ENCODE measurements at regions not wholly inside any gene's neighbourhood (a gene's known extent, or its start where the extent isn't known, plus 50 kb on each side); places are given as distances from the start of the nearest gene placed in this dataset.

DNA sequence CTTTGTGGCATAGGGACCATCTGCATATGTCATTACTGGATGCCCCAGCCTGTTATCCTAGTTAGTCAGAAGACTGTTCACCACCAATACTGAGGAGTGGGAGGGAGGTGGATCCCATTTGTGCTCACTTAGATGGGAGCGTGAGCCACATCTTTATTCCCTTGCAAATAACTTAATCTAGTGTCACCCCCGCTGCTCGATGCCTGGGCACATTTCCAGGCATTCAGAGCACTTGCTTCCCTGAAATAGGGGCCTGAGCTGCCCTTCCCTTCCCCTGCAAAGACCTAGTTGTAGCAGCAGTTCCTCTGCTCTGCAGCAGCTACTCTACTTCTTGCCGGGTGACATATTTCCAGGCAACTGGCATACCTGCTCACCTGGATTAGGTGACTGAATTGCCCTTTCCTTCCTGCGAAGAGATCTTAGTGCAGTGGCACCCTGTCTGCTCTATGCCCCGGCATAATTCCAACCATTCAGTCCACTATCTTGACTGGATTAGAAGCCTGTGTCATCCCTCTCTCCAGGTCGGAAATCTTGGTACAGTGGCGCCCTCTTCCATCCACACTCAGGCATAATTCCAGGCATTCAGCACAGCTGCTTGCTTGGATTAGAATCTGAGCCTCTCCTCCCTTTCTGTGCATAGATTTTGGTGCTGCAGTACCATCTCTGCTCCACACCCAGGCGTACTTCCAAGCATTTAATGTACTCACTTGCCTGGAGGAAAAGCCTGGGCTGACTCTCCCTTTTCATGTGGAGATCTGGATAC is 1389.1 kb upstream of the TMEFF2 start:
- no peak for DNase-seq (ENCODE audit: low read depth in 2 of 2)

DNA sequence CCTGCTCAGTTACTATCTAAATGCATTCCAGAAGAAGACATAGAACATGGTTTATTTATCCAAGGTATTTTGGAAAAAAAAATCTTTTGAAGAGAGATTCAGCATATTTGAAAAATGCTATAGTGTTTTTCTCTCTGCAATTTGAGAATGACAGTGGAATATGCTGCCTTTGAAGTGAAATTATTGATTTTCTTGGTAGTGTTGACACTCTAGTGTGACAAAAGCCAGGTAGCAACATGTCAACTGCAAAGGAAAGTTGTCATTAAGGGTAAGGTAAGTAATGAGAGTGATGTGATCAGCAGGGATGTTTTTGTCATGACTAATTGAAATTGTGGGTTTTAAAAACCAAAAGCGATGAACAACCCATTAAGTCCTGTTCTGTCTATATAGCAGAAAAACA is 1387.1 kb upstream of the TMEFF2 start:
- no peak for DNase-seq (ENCODE audit: low read depth in 2 of 2)

DNA sequence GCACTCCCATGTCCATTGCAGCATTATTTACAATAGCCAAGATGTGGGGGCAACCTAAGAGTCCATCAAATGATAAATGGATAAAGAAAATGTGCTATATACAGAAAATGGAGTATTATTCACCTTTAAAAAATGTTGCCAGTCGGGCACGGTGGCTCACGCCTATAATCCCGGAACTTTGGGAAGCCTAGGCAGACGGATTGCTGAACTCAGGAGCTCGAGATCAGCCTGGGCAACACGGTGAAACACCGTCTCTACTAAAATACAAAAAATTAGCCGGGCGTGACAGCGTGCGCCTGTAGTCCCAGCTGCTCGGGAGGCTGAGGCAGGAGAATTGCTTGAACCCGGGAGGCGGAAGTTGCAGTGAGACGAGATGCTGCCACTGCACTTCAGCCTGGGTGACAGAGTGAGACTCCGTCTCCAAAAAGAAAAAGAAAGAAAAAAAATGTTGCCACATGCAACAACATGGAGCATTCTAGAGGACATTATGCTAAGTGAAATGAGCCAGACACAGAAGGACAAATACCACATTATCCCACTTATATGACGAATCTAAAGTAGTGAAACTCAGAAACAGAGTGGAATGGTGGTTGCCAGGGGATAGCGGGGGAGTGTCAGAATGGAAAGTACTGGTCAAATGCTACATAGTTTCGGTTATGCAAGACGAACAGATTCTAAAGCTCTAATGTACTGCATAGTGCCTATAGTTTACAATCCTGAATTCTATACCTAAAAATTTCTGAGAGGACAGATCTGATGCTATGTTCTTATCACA is 1385.6 kb upstream of the TMEFF2 start:
- no peak for DNase-seq (ENCODE audit: low read depth in 2 of 2)

DNA sequence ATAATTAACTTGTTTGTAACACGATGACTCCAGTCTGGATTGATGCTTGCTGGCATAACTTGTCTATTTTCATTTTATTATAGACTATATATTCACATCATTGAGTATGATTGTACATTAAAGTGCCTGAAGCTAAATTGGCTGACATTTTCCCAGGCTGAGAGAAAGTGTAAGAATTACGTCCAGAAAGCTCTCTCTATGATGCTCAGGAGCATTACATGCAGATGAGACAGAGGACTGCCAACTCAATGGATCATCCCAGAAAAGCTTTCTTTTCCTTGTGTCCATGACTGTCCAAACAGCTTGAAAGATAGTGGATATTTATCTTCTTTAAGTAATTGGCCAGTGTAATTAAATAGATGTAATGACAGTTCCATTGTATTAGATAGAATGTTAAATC is 1372.2 kb upstream of the TMEFF2 start:
- DNase-seq (ENCODE audit: low read depth in 2 of 2), result no peak

DNA sequence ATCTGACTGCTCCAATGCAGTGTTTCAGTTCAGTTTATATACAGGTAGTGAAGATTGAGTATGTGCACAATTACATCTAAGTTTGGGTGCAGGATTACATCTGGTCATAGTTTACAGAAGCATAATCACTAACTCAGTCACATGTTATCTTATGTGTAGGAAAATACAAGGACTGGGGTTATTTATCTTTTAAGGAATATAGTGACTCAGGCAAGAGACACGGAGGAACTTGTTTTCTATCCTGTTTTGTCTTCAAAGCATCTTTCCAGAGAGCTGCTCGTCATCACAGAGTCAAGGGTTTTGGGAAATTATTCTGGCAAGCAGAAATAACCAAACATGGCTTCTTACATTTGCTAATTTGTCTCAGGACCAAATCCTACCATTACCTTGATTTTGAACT is 1371.5 kb upstream of the TMEFF2 start:
- DNase-seq (ENCODE audit: low read depth in 2 of 2), result no peak

DNA sequence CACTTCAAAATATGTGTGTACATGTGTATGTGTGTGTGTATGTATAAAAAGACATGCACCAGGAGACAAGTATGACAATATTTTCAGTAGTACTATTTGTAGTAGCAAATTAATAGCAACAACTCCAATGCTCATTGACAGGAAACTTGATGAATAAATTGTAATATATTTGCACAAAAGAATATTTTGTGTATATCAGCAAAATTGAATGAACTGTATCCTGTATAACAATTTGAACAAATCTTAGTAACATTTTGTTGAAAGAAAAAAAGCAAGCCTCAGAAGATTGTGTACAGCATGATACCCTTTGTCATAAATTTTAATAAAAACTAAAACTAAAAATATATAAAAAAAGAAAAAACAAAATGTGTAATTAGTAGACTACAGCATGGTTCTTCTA is 1367.3 kb upstream of the TMEFF2 start:
- no peak for DNase-seq (ENCODE audit: low read depth in 2 of 2)

DNA sequence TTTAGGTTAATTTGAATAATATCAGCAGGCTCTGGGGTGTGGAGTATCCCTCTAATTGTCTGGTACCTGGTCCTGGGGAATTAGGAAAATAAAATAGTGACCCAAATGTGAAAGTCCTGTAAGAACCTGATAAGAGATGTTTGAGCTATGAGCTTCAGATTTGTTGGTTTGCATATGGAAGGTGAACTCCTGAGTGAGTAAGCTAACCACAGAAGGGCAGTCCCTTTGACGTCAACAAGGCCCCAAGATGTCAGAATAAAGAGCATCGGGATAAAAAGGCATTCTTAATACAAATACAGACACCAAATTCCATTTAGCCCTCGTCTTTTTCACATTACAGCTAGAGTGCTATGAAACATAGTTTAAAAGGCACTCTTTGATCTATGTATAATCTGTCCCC is 1366.3 kb upstream of the TMEFF2 start:
- no peak for DNase-seq (ENCODE audit: low read depth in 2 of 2)

DNA sequence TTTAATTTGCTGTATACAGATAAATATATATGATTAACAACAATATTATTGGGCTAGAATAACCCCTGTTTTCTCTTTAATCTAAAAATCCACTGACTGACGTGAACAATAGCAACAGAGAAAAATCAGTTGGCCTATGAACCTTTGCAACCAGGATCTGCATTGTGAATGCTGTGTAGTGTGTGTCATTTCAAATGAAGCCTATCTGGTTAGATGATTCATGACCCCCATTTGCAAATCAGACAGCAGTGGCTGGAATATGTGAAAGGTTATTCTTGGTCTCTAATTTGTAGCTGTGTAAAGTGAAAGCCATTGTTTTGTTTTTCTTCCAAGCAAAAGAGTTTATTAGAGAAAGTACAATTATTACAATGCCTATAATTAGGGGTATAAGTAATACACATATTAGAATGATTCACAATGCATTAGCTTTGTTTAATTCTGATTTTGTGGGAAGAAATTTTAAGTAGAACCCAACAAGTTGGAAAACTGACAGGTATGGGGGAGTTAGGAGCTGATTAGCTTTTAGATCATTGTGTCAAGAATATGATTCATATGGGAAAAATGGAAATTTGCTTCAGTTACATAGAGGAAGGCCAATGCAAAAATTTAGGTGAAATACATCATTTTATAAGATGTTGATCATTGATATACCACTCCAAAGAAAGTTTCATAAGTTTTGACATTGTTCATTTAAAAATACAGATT is 1362.2 kb upstream of the TMEFF2 start:
- DNase-seq (ENCODE audit: low read depth in 2 of 2), result no peak

DNA sequence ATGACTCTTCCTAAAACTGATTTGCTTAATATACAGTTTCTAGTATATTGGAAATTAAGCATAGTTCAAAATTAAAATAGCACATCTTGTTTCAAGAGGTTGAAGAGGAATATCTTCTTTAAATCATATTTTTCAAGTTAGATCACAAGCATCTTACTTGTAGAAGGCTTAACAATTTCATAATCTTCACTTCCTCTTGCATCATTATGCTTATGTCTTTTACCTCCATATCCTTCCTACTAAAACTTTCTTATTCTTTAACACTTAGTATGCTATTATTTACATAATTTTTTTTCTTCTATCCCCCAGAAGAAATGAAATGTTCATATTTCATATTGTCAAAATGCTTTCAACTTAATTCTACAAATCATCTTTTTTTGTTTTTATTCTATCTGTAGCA is 1354.9 kb upstream of the TMEFF2 start:
- no peak for DNase-seq (ENCODE audit: low read depth in 2 of 2)

DNA sequence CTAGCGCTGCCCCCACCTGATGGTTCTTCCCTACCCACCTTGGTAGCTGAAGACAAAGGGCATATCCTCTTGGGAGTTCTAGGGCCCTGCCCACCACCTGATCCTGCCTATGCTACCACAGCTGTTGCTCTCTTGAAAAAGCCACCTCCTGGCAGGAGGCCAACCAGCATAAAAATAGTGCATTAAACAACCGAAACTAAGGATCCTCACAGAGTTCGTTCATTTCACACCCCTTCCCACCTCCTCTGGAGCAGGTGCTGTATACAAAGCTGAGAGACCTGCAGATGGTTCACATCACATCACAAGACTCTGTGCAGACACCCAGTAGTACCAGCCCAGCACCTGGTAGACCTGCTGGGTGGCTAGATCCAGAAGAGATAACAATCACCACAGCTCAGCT is 1348.0 kb upstream of the TMEFF2 start:
- no peak for DNase-seq (ENCODE audit: low read depth in 2 of 2)

DNA sequence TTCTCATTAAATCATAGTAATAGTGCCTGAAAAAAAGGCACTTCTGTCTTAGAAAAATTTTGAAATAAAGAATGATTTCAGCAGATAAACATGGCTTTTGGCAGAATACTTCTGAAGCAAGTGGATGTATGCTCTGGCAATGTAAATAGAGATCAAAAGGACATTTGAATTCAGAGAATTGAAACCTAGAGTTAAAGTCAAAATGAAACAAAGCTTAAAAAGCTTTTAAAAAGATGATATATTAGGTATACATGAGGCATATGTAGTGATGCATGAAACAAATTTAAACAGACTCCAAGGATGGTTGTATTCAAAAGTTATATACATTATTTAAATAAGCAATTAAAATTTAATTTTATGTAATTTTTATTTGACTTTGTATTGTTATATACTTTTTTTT is 1344.5 kb upstream of the TMEFF2 start:
- no peak for DNase-seq (ENCODE audit: low read depth in 2 of 2)

DNA sequence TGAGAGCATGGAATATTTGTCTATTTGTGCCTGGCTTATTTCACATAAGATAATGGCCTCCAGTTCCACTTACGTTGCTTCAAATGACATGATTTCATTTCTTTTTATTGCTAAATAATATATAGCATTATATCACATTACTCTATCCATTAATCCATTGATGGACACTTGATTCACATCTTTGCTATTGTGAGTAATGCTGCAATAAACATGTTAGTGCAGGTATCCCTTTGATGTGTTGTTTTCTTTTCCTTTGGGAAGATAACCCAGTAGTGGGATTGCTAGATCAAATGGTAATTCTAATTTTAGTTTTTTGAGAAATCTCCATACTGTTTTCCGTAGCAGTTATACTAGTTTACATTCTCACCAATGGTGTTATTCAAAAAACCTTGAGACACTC is 1343.3 kb upstream of the TMEFF2 start:
- no peak for DNase-seq (ENCODE audit: low read depth in 2 of 2)

DNA sequence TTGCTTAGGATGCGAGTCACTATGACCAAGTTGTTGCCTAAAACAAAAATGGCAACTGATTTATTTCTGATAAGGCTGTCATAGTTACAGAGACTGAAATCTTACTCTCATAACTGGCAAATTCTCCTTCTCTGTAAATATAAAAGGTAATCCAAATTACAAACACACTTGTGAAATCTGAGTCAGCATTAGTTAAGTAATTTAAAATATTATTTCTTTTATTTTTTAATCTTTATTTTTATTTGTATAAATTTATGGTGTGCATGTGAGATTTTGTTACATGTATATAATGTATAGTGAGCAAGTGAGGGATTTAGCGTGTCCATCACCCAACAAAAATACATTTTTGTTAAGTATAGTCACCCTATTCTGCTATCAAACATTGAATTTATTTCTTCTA is 1342.8 kb upstream of the TMEFF2 start:
- no peak for DNase-seq (ENCODE audit: low read depth in 2 of 2)

DNA sequence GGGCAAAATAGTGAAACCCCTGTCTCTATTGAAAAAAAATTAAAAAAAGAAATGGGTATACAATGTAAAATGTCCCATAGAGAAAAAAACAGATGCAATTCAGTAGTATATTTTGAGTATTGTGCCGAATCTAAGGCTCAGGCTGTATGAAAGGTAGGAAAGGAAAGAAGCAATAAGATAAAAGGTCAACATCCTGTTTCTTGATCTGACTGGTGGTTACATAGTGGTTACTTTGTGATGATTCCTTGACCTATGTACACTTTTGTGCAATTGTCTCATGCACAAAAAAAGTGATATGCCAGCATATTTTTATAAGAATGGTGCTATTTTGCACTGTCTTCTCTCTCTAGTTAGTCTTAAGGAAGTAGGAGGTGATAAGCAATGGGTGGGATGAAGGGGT is 1333.7 kb upstream of the TMEFF2 start:
- DNase-seq (ENCODE audit: low read depth in 2 of 2), result no peak

DNA sequence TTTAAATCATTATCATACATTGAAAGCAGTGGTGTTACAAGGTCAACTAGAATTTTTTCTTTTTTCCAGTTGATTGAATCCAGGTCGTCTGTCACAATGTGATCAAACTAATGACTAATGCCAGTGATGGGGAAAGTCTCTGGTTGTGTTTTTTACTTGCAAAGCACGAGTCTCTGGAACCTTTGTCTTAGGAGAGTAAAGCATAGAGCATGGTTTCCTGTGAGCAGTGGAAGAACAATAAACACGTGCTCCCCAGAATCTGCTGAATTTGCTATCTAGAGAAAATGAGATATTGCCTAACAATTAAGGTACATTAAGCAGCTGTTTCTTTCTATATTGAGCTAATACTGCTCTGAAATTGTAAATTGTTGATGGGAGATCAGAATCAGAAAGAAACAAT is 1332.4 kb upstream of the TMEFF2 start:
- DNase-seq (ENCODE audit: low read depth in 2 of 2), result no peak

DNA sequence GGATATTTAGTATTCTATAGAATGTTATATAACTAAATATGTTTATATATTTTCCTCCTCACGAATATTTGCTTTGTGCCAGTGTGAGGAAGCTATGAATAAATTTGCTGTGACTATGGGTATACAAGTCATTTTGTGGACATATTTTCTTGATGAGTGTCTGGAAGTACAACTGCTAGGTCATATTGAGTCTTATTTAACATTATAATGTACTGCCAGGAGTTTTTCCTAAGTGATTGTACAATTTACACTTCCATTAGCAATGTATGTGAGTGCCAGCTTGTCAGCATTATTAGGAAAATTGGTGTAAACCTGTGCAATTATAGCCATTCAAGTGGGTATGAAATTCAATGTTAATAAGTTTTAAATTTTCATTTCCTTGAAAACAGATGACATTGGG is 1328.9 kb upstream of the TMEFF2 start:
- DNase-seq (ENCODE audit: low read depth in 2 of 2), result no peak

DNA sequence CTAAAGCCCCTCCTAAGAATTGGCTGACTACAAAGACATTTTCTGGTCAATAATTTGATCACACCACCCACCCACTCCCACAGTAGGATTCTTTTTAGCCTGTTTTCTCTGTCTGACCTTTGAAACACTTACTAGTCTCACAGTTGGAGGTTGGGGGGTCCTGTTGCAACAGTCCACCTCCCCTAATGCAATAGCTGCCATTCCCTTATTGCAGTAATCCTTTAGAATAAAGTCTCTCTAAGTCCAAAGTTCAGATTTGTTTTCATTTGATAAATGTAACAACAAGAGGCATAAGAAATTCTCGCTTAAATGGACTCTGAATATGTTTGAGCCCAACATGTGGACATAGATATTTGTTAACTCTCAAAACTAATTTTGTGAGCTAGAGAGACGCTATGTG is 1326.8 kb upstream of the TMEFF2 start:
- DNase-seq (ENCODE audit: low read depth in 2 of 2), result no peak

DNA sequence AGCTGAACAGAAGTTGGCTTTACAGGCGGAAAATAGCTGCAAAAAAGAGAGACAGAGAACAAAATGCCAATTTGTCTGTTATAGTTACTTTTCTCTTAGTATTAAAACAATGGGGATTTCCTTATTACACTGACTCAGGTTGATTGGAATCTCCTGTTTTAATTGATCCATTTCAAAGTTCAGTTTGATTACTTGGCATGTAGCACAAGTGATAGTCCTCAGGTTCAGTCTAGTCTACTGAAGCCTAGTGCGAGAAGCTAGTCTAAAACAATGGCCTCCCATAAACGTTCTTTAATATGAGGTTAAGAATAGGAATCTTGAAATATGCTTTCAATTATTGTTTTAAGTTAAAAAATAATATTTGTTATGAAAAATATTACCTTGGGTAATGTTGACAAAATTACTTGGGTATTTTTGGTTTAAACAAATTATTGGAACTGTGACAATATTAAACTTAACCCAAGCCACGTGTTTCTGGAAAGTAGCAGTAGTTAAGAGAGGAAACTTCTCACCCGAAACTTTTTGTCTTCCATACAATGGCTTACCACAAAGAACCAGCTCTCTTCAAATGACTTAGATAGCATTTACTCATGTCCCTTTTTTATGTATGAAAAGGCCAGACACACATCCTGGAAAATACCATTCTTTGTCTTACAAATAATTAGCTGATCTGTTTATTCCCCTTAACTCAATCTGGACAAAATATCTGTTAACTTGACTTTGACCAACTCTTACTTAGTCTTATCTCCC is 1326.2 kb upstream of the TMEFF2 start:
- DNase-seq (ENCODE audit: low read depth in 2 of 2), result no peak

DNA sequence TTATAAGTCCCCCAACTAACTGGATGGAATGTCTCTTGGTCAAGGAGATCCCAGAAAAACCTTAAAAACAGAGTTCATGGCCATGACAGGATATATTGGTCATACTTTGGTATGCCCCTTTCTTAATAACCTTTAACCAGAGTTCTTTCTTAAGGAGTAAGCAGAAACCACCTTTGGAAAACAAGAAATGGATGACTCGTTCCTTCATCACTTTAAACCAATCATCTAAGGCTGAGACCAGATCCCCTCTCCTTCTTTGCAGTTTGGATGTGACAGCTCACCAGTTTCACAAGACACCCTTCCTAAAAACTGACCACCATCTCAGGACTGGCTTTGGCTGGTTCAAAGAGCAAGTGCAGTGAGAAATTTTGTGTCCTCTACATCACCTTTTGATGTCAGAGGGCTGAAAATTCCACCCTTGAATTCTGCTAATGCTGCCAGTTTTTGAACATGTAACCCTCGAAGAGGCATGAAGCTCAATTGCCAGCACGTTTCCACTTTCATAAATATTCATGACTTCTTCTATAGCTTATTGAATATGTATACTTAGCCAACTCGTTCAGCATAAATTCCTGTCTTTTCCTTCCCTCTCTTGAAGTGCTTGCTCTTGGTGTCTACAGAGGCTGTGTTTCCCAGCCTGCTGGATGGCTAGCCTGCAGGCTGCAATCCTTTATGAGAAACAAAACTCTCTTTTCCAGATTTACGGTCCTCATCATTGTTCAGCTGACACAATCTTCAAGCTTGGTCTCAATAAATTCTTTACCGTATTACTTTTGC is 1323.5 kb upstream of the TMEFF2 start:
- DNase-seq (ENCODE audit: low read depth in 2 of 2), result no peak

DNA sequence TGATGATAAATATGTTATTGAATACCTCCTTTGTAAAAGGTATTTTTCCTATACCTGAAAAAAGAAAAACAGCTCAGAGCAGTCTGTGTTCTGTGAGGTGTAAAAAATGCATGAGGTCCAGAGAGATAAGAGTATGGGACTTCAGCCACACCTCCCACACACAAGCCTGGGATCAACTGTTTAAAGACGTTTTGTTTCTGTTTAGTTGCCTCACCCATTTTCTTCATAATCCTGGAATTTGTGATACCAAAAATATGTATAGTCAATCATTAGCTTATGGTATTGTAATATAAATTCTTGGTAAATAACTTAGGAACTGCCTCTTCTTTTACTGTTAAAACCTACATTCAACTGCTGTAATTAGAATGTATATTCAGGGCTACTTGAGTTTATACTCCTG is 1322.9 kb upstream of the TMEFF2 start:
- DNase-seq (ENCODE audit: low read depth in 2 of 2), result no peak

DNA sequence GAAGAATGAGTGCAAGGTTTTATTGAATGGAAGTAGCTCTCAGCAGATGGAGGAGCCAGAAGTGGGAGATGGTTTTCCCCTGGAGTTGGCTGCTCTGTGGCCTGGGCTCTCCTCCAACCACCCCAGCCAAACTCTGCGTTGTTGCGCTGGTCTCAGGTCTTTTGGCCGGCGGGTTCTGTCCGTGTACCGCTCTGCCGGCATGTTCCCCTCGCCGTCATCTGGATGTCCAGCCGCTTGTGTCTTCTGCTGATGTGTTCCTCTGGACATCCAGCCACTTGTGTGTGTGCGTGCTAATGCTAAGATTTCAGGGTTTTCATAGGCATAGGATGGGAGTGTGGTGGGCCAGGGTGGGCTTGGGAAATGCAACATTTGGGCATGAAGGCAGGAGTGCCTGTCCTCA is 1311.3 kb upstream of the TMEFF2 start:
- no peak for DNase-seq (ENCODE audit: low read depth in 2 of 2)

All from dermis microvascular lymphatic vessel endothelial cell (primary cell).